Stimulated activated CD8-positive, alpha-beta memory T cell treated with anti-CD3 and anti-CD28 coated beads, Interleukin-4, amount 100 ng/mL, for 1 hour (primary cell): ENCODE measurements at regions not wholly inside any gene's neighbourhood (a gene's known extent, or its start where the extent isn't known, plus 50 kb on each side); places are given as distances from the start of the nearest gene placed in this dataset.

ENCODE experiments used
- DNase-seq, 2 donors: peaks; one replicate each; pipeline ENCODE4 v3.0.0-alpha.2; 2020; ENCODE audit warnings: low read depth in 2 of 2, low spot score in 1 of 2

DNA sequence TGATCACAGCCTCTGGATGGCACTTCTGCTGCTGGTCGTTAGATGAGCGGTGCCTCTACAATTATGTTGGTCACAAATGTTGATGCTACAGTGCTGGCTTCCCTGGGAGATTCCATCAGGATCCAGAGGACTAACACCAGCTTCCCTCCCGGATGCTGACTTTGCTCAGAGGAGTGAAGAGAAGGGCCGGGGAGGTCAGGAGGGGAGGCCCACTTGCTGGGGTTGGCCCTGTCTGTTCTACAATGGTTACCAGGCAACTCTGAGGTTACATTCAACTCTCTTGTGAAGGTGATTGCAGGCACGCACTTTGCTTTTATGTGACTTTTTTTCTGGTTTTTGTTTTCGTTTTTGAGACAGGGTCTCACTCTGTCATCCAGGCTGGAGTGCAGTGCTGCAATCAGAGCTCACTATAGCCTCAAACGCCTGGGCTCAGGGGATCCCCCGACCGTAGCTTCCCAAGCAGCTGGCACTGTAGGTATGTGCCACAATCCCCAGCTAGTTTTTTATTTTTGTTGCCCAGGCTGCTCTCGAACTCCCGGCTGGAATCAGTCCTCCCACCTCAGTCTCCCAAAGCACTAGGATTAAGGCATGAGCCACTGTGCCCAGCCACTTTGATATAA, 112.5 kb downstream of the ADSS2 start:
- DNase-seq: no peak

DNA sequence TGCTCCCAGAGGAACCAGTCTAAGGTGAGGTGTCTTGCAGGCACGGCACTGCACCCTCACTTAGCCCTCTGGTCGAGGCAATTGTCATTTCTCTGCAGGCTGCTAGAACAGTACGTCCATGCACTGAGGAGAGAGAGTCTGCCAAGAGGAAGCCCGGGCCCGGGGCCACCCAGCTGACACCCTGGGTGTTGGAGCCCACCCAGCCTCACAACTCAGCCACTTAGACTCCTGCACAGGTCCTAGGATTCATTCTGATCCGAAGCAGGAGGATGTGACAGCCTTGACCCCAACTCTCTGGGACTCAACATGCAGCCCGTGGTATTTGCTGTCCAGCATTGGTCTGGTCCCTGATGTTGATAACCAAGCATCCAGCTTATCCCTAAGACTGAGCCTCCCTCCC, 111.9 kb downstream of the ADSS2 start:
- no peak for DNase-seq

DNA sequence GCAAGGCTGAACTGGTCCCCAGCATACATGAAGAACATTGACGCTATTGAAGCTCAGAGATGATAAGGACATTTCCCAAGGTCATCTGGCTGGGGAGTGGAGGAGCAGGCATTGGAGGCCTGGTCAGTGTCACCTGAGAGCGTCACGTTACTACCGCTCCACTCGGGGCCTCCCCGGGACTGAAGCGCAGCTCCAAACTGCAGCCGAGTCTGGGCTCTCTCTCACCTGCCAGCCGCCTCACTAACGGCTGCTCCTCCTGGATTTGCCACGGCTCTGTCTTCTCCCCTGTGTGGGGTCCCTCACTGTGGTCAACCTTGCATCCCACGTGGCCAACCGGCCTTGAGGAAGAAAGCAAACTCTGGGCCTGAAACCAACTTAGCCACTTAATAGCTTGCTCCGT, 111.3 kb downstream of the ADSS2 start:
- DNase-seq: no peak

DNA sequence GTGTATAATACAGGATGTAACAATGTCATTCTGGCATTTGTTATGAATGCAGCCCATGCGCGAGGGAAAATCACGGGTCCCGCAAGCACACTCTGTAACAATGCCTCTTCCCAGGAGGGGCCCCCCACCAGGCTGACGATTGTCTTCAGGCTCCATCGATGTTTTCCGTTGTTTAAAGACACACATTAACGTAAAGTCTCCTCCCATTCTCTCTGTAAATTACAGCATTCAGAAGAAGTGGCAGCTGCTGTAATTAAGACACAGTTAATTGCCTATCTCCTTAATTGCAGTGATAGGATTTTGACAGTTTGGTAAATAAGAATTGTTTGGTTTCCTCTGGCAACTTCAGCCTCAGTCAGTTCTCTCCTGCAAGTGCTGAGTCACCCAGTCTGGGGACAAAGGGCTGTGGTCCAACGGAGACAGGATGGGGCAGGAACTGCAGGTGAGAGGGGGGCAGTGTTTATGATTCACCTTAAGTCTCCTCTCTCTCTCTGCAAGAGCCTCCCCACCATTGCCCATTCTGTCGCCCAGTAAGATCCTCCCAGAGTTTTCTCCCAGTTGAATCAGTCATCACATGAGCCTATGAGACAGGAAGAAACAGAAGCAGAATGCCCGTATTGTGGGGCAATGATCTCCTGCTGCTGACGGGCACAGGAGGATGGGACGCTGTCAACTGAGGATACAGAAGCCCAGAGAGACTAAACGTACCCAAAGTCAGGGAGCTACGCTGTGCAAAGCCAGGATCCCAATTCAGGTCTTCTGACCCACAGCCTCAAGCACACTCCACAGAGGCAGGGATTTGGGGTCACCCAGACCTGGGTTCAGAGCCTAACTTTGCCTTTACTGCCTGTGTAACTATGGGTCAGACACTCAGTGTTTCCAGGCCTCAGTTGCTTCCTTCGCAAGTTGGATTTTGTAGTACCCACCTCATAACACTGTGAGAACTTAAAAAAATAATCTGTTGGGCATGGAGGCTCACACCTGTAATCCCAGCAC, 110.0 kb downstream of the ADSS2 start:
- no peak for DNase-seq

DNA sequence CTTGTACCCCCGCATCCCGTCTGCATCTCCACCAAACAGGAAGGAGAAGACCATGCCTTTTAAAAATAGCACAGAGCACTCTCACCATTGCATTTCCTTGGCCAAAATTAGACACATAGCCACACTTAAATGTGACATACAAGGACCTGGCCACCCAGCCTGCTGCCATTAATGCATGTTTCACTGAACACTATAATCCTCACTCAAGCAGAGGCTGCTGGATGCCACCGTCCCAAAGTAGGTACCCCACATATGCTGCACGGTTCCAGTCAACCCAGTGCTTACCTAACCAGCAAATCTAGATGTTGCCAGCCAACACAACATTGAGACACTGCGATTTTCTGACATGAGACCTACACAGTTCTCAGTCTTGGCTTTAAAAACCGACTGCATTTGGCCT, 107.7 kb downstream of the ADSS2 start:
- DNase-seq: no peak

DNA sequence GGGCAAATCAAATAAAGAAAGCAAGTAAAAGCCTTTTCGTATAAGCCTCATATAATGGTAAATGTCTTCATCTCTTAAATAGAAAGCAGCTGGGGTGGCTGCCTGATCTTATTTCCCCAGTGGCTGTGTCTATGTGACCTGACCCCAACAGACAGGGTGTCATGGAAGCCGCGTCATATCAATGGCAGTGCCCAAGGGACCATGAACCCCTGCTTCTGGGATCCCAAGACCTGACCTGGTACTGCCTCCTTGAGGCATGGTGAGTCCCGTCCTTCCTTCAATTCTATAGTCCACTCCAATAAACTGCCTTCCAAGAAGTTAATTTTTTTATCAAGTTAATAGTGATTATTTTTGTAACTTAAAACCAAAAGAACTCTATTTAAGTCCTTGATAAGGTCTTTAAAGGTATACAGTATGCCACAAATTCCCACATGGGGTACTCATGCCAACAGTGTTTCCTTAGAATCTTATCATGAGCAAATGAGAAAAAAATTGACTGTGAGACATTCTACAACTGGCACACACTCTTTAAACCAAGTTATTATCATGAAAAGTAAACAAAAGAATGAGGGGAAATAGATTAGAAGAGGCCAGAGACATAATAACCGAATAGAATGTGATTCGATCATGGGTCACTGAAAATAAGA, 104.6 kb downstream of the ADSS2 start:
- no peak for DNase-seq

DNA sequence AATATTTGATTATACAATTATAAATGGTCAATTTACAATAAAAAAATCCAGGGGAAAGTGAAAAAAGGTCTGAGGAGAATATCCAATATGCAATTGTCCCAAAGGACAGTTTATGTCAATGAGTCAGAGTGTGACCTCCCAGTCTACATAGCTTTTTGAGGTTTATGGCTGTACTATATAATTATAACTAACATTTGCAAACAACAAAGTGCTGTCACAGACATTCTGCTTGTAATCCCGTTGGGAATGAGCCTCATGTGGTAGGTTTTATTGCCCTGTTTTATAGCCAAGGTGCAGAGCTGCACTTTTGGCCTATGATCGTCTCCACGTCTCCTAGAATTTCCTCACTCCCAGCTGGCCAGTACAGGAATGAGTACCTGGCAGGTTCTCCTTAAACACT, 103.8 kb downstream of the ADSS2 start:
- no peak for DNase-seq

DNA sequence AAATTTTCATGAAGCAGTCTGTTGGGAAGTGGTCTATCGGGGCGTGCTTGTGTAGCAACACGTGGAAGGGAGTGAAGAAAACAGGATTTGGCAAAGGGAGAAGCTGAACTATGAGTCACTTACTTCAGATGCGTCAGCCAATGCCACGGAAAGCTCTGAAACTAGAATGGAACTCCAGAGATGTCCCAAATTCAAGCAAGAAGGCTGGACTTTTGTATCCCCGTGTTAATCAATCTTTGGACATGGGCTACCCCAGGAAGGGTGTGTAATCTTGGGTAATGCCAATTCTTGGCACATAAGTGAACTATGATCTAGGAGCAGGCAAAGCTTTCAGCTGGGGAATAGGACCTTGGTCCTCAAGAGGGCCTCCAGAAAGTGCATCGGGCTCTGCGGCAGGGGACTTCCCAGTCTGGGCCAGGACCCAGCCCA, 102.6 kb downstream of the ADSS2 start:
- no peak for DNase-seq

DNA sequence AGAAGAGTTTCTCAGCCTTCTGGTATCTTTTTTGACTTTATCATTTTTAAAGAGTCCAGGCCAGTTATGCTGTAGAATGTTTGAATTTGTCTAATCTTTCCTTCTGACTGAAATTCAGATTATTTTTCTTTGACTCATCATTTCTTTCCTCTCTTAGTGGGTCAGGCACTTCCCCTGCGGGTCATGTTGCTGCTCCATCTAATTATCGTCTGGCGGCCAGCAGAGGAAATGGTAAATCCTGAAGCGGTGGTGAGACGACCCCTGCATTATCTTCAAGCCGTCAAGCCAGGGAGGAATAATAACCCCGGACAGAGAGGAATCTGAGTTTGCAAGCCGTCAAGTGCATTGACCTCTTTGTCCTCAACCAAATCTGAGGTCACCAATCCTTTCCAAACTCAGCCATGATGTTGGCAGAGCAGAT, 102.1 kb downstream of the ADSS2 start:
- DNase-seq: no peak

DNA sequence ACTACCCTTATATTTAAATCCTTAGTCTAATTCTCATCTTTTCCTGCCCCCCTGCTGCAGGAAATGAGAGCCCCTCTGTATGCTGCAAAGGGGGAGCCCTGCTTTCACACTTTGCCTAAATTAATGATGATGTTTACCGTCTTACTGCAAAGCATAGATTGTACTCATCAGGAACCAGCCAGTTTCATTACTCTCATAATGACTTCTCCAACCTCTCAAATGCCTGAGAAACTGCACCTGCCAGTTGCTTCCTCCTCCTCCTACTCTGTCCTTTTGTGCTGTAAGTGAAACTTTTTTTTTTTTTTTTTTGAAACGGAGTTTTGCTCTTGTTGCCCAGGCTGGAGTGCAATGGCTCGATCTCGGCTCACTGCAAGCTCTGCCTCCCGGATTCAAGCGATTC, 101.7 kb downstream of the ADSS2 start:
- no peak for DNase-seq

DNA sequence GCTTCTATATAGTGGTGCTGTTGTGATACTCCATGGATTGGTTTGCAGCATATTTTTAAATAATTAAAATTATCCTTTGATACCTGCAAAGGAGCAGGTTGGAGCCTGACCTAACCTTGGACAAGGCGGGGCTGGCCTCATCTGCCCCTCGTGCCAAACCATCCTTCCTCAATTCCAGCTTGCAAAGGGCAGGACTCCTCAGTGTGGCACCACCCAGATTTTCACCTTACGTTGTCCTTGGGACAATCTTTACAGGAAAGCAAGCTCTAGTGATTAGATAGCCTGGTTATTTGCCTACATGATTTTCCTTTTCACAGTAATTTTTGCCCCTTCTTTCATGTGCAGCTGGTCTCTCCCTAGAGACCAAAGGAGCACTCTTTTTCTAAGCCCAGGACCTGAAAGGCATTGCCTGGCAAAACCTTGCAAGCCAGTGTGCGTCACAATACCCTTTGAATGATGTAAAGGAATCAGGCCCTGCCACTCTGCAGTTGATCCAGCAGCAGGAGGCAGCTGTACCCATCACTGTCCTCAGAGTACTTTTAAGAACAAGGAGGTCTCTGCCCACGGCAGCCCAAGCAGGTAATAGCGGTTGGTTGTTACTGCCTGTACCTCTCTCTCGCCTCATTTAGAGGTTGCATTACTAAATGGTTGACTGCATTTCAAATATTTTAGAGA, 99.4 kb downstream of the ADSS2 start:
- DNase-seq: no peak

DNA sequence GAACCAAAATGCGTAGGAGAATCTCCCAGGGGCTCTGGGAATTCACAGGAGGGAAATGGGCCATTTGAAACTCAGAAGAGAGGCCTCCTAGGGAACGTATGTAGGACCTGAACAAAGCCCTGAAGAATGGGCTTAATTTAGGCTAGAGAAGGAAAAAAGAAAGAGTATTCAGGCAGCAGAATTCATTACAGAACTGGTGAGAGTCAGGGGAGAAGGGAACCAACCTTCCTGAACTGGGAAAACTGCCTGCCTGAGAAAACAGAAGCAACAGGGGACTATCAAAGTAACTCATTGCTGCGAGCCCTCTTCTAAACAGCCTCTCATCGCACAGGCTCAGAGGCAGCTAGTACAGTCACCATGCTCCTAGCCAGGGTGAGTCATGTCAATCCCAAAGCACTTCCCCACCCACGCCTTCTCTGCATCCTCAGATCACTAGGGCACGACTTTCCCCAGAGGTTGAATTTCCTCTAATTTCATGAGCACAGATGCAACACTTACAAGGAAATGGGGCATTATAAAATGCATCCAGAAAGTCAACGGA, 98.1 kb downstream of the ADSS2 start:
- DNase-seq: no peak

DNA sequence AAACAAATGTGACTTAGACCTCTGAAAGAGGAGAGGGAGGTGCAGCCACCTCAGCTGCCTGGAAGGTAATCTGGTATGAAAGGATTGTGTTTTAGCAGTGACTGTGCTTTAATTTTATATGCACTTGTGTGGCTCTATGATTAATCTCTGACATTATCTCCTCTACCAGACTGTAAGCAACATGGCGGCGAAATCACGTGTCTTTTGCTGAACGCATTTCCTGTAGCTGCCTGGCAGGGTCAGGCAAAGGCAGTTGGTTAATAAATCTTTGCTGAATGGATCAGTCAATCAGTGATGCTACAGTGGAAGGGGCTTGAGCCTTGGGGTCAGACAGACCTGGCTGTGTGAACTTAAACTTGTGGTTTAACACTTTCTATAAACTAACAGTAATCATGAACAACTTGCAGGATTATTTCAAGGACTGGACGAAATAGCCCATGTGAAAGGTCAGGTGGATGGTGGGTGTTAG, 96.9 kb downstream of the ADSS2 start:
- no peak for DNase-seq

DNA sequence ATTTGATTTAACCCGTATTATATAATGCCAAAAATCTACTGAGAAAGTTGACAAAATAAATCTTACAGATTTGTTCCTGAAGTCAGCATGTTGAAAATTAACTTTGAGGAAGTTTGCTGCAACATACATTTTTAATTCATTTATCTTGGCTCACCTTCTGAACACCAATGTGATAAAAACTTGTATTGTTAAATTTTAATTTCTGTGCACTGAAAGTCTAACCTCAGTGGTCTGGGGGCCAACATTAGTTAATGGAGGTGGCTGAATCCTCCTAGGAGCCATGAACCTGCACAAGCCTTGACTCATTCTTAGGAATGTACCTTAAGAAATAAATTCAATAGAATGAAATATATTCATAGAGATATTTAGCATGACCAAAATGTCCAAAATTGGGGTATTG, 95.3 kb downstream of the ADSS2 start:
- no peak for DNase-seq
